ENCODE measurements at regions not wholly inside any gene's neighbourhood (a gene's known extent, or its start where the extent isn't known, plus 50 kb on each side); places are given as distances from the start of the nearest gene placed in this dataset.

DNA sequence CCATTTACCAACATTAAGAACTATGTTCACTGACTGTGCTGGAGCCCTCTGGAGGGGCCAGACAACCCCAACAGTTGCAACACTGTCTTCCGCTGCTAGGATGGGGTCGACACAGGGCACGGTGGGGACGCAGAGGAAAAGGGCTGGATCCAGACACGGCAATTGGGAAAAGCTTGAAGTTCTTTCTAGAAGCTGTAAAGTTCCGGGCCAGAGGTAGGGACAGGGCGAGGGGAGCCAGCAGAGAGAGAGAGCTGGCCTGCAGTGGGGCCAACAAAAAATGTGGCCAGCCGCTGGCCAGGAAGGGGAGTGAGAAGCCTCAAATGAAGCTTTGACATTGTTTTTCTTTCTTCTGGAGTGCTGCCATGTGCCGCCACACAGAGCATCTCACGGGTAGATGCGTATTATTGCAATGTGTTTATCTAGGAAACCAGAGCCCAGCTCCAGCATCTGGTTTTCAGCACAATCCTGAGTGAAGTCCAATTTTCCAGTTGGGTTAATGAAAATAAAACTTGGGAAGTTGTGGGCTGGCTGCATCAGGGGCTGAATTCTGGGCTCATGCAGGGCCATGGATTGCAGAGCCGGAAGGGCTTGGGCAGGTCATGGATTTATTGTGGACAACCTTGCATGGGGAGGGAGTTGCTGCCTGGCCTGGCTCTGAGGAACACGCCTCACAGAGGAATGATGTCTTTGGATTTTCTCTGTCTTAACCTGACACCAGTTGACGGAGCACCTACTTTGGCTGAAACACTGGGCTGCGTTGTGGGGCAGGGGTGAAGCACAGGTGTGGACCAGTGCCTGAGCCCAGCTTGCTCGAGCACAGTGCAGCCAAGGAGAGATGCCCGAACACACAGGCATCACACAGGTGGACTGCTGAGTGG is 67.6 kb upstream of the AMPD3 start:
- DNase-seq = peak; percentile 50

DNA sequence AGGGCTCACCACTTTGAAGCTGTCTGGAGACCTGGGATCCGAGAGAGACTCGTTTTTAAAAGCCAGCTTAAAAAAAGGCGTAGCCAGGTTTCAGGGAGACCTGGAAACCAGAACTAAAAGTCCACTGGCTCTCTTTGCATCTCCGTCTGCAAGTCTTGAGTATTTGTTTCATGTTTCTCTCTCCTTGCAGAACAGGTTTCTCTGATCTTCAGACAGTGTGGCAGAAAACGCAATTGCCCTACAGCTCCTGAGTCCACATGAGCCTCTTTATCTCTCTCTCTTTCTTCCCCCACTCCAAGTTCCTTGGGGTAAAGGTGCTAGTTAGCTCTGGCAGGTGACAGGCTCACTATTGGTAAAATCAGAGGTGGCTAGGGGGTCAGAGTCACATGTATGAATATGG is 67.0 kb upstream of the AMPD3 start:
- DNase-seq = no peak

DNA sequence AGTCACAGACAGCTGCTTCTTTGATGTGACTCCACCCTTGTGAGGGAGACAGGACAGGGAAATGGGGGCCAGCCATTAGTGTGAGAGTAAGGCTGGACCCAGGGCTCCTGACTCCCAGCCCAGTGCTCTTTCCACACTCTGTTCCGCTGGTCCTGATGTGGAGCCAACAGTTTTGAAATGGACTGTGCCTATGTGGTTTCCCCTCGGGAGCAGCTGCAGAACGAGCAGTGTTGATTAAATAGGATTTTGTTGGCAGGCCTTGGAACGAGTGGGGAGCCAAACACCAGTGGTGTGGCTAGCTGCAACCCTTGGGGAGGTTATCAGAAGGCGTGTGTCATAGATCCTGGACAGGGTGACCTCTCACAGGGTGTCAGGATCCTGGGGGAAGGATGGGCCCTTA is 66.5 kb upstream of the AMPD3 start:
- DNase-seq = no peak

DNA sequence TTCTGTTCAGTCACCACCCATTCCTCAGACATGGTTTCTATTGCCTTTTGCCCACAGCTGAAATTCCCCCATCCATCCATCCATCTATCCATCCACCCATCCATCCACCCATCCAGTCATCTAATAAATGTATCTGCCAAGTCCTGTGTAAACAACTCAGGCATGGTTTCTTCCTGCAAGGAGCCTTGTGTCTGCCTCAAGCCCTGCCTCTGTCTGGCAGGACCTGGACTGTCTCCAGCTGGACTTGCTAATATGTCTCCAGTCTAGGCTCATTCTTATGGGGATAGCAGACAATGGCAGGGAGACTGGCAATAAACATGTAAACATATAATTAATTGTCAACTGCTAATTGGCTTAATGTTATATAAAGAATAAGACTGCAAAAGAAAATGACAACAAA is 64.7 kb upstream of the AMPD3 start:
- no peak for DNase-seq

DNA sequence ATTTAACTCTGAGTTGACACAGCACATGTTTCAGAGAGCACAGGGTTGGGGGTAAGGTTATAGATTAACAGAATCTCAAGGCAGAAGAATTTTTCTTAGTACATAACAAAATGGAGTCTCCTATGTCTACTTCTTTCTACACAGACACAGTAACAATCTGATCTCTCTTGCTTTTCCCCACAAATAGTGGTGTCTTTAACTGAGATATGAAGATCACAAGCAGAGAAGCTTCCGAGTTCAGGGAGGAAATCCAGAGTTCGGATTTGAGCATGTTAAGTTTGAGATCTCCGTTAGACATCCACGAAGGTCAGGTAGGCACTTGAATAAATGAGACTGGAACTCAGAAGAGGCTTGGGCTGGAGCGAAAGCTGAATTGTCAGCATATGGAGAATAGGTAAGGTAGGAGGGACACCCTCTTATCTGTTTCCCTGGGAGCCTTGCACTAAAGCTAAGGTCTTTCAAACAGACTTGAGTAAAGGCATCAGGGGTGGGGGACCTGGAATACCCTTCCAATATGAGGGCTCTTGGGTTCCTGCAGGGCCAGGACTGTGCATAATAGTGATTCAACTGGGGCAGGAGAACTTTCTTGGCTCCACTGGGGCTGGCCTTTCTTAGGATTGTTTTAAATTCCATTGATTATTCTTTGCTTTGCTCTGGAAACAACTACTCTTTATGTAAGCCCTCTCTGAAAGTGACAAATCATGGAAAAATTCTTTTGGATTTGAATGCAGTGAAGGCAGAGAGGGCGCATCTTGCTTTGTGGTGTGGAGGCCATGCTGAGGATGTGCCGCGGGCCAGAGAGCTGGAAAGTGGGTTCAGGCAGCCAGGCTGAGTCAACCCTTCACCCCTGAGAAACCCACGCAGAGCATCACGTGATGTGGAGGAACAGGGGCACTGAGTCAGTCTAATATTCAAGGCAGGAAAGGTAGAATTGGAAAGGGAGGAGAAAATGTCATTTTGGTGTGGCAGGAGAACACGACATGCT is 62.7 kb upstream of the AMPD3 start:
- DNase-seq = no peak

DNA sequence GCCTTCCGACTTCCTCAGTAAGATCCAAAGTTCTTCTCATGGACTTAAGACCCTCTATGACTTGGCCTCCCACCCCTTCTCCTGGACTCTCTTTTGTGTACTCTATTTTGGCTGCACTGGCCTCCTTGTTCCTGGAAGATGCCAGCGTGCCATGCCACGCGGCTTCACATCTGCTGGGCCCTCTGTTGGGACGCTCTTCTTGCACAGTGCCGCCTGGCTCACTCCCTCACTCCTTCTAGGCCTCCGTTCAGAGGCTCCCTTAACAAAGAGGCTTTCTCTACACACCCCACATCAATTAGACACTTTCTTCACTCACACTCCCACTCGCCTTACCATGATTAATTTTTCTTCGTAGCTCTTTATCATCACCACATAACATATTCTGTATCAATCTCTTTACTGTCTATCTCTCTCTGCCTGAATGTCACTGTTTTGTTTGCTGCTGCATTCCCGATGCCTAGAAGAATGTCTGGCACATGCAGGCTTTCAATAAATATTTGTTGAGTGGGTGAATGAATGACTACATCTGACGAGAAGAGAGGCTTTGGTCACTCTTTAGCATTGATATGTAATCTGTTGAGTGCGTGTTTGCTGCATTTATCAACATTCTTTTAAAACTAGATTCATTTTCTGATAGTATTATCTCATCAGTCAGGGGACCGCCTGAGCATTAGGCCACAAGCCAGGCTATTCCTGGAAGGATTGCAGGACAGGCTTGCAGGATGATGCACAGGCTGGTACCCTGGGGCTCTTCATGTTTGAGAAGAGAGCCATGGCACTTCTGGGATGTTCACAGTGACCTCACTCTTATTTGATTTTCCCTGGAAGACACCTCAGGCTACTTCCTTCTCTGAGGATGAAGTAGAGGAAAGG is 60.6 kb upstream of the AMPD3 start:
- DNase-seq = no peak

DNA sequence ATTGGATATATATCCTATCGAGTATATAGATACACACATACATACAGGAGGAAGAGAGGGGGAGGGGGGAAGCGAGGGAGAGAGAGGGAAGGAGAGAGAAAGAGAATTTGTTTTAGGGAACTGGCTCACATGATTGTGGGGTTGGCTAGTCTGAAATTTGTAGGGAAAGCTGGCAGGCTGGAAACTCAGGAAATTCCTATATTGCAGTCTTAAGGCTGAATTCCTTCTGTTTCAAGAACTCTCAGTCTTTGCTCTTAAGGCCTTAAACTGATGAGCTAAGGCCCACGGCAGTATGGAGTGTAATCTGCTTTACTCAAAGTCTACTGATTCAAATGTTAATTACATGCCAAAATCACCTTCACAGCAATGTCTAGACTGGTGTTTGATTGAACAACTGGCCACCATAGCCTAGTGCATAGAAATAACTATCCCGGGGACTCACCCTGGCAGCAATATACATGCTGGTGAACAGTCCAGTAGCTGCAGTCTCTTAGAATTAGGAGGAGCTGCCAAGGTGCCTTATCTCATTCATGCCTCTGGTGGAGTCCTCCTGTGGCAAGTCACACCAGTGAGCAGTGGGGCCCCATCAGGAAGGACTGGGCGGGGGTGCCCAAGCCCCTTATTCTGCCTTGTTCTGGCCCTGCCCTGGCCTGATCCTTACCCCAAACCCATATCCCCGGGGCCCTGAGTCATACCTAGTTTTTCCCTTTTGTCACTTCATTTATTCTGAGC is 59.7 kb upstream of the AMPD3 start:
- DNase-seq = no peak

DNA sequence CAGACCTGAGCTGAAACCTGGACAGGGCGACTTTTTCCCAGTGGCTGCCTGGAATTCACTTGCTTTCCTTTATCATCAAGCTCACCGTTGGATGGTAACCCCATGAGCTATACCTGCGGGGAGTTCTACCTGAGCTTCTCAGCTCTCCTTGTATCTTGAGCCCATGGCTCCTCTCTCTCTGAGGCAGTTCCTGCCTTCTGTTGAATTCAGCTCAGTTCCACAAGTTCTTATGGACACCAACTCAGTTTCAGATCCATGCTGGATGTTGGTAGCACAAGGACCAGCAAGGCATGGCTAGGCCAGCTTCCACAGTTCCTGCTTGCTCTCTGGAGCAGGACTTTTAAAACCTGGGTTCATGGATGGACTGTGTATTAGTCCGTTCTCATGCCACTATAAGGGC is 58.3 kb upstream of the AMPD3 start:
- no peak for DNase-seq

DNA sequence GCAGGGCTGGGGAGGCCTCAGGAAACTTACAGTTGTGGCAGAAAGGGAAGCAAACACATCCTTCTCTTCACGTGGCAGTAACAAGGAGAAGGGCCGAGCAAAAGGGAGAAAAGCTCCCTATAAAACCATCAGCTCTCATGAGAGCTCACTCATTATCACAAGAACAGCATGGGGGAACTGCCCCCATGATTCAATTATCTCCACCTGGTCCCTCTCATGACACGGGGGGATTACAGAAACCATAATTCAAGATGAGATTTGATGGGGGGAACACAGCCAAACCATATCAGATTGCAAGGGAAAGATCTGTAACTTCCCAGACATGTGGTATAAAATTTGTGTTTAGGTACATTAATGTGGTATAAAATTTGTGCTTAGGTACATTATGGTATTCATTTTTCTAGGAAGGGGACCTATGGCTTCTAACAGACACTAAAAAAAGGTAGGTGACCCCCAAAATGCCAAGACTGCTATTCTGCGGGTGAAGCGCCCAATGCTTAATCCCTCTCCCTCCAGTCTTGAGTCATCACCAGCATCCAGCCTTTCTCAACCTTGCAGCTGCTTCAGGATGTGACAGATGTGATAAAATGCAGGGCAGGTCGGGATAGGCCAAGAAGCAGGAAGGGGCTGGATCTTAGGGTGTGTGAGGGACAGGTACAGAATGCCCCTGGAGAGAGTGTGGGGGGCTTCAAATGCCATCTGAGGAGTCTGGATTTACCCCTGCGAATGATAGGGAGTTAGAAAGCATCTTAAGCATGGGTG is 57.7 kb upstream of the AMPD3 start:
- no peak for DNase-seq

DNA sequence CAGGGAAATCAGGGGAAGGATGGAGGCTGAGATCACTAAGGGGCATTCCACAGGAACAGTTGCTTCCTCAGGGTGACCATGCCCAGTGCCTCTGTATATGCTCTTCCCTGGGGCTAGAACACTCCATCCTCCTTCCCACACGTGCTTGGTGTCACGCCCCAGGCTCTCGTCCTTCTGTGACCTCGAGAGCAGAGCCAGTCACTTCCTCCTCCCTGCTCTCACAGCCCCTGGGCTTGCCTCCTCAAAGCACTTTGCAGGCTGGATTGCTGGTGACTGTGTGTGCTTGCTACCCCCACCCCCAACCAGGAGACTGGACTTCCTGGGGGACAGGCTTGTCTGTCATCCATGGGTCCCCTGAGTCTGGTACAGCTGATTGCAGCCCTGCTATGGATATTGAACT is 56.5 kb upstream of the AMPD3 start:
- DNase-seq = no peak

DNA sequence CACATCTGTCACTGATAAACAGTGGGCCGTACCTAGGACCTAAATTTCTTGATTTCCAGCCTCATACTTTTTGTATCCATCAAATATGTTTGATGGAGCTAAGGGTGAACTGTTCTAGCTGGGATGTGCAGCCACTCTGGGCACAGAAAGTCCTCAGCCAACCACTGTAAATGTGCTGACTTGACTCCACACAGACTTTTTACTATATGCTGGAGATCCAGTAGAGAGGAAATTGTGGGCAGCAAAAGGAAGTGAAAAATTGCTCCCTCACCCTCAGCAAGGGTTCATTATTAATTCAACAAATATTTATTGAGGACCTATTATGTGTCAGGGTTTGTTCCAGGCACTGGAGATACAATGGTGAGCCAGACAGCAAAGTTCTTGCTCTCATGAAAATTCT is 54.2 kb upstream of the AMPD3 start:
- no peak for DNase-seq

DNA sequence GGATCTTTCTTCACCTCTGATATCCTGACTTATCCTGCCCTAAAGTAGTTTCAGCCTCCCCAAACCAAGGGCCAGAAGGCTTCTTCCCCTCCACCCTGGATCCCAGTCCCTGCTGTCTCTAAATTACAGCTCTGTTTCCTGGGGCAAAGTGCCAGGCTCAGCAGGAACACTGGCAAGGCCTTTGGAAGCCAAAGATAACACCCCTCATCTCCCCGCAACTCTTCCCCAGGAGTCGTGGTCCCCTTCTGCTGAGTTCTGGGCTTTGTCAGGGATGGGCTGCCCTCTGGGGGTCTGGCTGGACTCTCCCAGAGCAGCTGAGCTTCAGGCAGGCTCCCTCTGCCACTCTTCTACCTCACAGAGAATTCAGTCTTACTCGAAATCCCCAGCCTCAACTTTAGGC is 53.8 kb upstream of the AMPD3 start:
- DNase-seq = no peak

DNA sequence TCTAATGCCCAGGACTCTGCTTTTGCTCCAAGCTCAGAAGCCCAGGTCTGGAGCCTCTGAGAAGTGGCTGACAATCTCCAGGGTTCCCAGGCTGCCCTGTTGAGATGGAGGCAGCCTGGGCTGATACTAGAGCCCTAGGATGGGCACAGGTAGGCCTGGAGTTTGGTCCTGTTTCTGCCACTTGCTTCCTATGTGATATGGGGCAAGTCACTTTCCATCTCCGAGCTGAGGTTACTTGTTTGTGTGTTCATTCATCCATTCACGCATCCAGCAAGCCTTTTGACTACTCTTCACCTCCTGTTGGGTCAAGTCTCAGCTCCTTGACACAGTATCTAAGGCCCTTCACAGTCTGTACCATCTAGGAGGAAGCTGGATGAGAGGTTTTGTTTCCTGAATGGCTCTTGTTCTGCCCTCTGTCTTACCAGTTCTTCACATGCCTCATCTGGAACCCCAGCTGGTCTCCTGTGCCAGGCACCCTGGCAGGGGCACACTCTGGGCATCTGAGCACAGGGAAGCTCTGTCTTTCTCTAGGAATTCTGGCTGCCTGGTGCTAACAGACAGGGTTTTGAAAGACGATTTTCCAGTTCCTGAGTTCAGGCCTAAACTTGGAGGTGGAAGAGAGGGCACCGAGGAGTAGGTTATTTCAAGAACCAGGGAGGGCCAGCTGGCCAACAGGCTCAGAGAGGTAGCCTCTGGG is 53.2 kb upstream of the AMPD3 start:
- DNase-seq = no peak

Measured in left kidney (tissue), 1 donor.